RWPE1 (cell line): ENCODE measurements at regions not wholly inside any gene's neighbourhood (a gene's known extent, or its start where the extent isn't known, plus 50 kb on each side); places are given as distances from the start of the nearest gene placed in this dataset.

Source experiments
- CTCF ChIA-PET: fragments of 350-600 bp; sonication (Branson Sonifier 250); formaldehyde crosslinking; extraction: SDS; loops from one replicate; lab custom pipeline; 2021; lab: Yijun Ruan, JAX
- POLR2A ChIA-PET: fragments of 400-600 bp; formaldehyde crosslinking; extraction: SDS; loops from one replicate; lab custom pipeline; 2020; ENCODE audit warnings: antibody characterized with exemption; ENCODE audit not compliant: low non-redundant PET; lab: Yijun Ruan, JAX
- DNase-seq: peaks from one replicate; pipeline ENCODE4 v3.0.0; 2012; ENCODE audit warnings: low spot score
- H3K27ac ChIP-seq: fragments of 450-650 bp; 2 replicates; pipeline ENCODE4 v1.5.1; 2017
- TF ChIP-seq, protein P1 (sequence below): fragments of 450-650 bp; conservative IDR thresholded peaks from 2 replicates; pipeline ENCODE4 v1.5.1; 2017; ENCODE audit warnings: low read depth, mild to moderate bottlenecking

DNA sequence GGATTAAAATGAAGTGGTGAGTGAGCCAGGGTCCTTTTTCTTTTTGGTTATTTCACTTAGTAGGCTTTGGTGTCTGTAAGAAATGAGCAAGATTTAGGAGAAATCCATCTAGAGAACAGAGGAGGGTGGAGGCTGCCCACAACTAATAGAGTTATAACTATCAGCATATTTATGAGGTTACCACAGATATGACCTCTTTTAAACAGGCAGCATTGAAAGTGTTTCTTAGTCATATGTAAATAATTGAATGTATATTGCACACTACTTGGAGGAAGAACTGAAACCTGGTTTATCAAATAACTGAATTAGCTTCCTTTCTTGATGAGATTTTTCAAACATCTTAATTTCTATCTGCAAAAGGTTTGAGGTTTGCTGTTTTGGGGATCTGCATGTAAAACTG is 483.1 kb upstream of the PIK3R1 start:
- TF ChIP-seq, protein P1, sequence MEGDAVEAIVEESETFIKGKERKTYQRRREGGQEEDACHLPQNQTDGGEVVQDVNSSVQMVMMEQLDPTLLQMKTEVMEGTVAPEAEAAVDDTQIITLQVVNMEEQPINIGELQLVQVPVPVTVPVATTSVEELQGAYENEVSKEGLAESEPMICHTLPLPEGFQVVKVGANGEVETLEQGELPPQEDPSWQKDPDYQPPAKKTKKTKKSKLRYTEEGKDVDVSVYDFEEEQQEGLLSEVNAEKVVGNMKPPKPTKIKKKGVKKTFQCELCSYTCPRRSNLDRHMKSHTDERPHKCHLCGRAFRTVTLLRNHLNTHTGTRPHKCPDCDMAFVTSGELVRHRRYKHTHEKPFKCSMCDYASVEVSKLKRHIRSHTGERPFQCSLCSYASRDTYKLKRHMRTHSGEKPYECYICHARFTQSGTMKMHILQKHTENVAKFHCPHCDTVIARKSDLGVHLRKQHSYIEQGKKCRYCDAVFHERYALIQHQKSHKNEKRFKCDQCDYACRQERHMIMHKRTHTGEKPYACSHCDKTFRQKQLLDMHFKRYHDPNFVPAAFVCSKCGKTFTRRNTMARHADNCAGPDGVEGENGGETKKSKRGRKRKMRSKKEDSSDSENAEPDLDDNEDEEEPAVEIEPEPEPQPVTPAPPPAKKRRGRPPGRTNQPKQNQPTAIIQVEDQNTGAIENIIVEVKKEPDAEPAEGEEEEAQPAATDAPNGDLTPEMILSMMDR, result no peak
- CTCF ChIA-PET, result no interaction called here
- DNase-seq, result no peak
- H3K27ac ChIP-seq, result no peak overlapping the region
- POLR2A ChIA-PET, result no interaction called here

- POLR2A ChIA-PET, result no interaction called here
Observed at GRCh38 chr5:67731886-67732285, 483.7 kb upstream of the PIK3R1 start.

DNA sequence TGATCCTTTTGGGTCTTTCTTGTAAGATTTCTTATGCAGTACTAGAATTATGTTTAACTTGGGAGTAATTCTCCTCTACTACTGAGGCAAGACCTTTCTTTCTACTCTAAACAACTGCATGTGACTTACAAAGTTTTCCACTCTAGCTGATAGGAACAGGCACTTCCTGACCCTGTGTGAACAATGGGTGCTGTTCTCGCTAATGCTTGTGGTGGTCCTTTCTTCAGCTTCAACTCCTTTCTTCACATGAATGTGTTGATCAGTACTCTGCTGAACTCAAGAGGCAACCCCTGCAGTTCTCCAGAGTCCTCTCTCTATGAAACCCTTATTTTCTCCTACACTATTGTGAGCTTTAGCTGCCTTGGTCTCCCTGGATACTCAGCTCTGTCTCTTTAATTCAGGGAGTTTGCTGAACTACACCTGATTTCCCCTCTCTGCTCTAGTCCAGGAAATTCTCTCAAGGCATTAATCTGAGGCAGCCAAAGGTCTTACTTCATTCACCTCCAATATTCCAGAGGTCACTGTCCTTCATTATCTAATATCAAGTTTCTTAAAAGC is 484.6 kb upstream of the PIK3R1 start:
- DNase-seq, result no peak
- ChIA-PET CTCF (no interaction called here), POLR2A (no interaction called here)
- TF ChIP-seq, protein P1, result no peak
- no peak overlapping the region for H3K27ac ChIP-seq

More at GRCh38 chr5:67731886-67732285, 483.7 kb upstream of the PIK3R1 start:
- H3K27ac ChIP-seq, result no peak overlapping the region
- no peak for DNase-seq
- CTCF ChIA-PET, result no interaction called here
- TF ChIP-seq, protein P1, result no peak

DNA sequence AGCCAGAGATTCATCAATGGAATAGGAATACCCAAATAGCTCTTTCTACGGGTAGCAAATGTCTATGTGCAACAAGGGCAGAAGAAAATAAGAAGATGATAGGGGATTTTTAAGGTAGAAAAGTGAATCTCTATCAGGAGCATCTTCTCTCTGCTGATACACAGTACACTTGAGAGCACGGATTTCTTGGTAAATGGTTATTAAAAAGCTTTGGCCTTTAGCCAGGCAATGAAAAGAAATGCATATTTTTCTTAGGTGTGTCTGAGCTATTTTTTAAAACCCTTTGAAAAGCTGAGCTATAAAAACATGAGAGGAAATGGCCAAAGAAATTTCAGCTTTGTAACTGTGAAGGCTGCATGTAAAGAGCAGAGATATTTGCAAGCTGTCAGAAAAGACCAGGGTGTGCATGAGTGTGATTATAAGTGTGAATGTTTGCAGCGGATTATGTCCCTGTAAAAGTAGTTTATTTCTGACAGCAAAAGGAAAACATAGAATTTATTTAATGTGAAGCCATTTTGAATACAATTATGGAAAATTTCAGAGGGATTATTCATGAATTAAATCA is 487.1 kb upstream of the PIK3R1 start:
- CTCF ChIA-PET, result interaction anchor here (0.7 kb wide), 1 partner anchor 103 kb away, joined by 3 read pairs; no protein-coding TSS in a partner anchor

DNA sequence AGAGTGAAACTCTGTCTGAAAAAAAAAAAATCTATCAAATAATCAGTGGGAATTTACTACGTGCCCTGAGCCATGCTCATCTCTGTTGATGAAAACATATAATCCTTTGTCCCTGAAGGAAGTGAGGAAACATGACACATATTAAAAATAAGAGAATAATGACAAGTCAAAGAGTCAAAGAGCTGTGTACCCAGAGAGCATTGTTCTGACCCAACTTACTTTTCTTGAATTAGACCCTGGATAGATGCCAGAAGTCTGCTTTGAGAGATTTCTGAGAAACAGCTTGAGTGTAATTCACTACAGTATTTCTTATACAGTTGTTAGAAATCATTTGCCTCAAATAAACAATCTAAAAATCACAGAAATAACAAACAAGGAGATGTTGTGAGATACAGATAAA is 490.0 kb upstream of the PIK3R1 start:
- no peak overlapping the region for H3K27ac ChIP-seq
- POLR2A ChIA-PET, result no interaction called here
- TF ChIP-seq, protein P1, result no peak
- CTCF ChIA-PET, result interaction anchor here (0.6 kb wide), 1 partner anchor 106 kb away, joined by 6 read pairs; no protein-coding TSS in a partner anchor
- no peak for DNase-seq

More for the DNA sequence above, 487.1 kb upstream of the PIK3R1 start:
- no peak overlapping the region for H3K27ac ChIP-seq
- TF ChIP-seq, protein P1, result no peak
- POLR2A ChIA-PET, result no interaction called here
- DNase-seq, result no peak

DNA sequence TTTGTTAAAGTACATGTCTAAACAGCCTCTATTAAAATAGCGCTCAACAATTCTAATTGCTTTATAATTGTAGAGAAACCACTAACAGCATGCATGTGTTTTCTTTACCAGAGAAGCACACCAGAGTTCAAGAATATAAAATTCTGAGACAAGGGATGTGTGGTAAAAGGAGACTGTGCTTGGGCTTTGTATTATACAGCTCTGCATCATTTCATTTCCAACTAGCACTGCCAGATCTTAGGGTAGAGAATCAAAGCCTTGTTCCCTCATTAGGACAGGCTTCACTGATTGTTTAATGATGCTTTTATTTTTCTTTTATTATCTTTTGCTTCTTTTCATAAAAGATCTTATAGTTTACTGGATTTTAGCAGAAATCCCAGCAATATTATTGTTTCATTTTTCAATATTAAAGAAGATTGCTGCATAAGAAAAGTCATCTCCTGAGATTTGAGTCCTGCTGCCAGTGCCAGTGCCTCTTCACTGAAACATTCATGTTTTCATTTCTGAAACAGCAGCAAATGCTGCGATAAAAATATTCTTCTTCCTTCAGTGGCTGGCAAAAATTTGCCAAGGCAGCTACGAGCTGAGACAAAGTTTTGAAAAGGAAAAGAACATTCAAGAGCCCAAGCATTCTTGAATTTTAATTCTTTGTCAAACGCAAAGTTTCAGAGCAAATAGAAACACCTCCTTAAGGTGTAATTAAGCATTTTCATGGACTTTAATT is 491.0 kb upstream of the PIK3R1 start:
- ChIA-PET POLR2A (no interaction called here), CTCF (no interaction called here)
- TF ChIP-seq, protein P1, result no peak
- DNase-seq, result no peak
- H3K27ac ChIP-seq, result no peak overlapping the region
